Activated CD4-positive, alpha-beta memory T cell treated with anti-CD3 and anti-CD28 coated beads for 36 hours (primary cell): ENCODE measurements at regions not wholly inside any gene's neighbourhood (a gene's known extent, or its start where the extent isn't known, plus 50 kb on each side); places are given as distances from the start of the nearest gene placed in this dataset.
"Not testable (repeated sequence)": the region's sequence is repeated elsewhere in the genome, so short reads cannot be mapped to it uniquely, and the experiment has no call there.

Experiments
- CTCF ChIA-PET: fragments of 350-600 bp; sonication (Branson Sonifier 250); formaldehyde crosslinking; loops from one replicate; lab custom pipeline; 2021; ENCODE audit warnings: antibody characterized with exemption, inconsistent platforms; lab: Charles Lee
- POLR2A ChIA-PET: fragments of 350-600 bp; sonication (Branson Sonifier 250); formaldehyde crosslinking; loops from one replicate; lab custom pipeline; 2021; ENCODE audit warnings: antibody characterized with exemption; lab: Charles Lee
- DNase-seq: peaks from one replicate; pipeline ENCODE4 v3.0.0-alpha.2; 2020
- H3K27ac Mint-ChIP-seq: one replicate; pipeline ENCODE4 v1.8.0; 2021; ENCODE audit warnings: mixed read lengths
- H3K27me3 Mint-ChIP-seq: one replicate; pipeline ENCODE4 v1.8.0; 2021; ENCODE audit warnings: mixed read lengths
- H3K36me3 Mint-ChIP-seq: one replicate; pipeline ENCODE4 v1.8.0; 2021; ENCODE audit warnings: mixed read lengths
- H3K4me1 Mint-ChIP-seq: one replicate; pipeline ENCODE4 v1.8.0; 2021; ENCODE audit warnings: low read depth, mixed read lengths
- H3K4me3 Mint-ChIP-seq: one replicate; pipeline ENCODE4 v1.8.0; 2021; ENCODE audit warnings: mild to moderate bottlenecking, mixed read lengths
- H3K9me3 Mint-ChIP-seq: one replicate; pipeline ENCODE4 v1.8.0; 2021; ENCODE audit warnings: mixed read lengths
- intact Hi-C: fragments of 100-400 bp; cut with micrococcal nuclease; formaldehyde crosslinking; loops from one replicate; pipeline ENCODE4 v1.15.1; 2023

DNA sequence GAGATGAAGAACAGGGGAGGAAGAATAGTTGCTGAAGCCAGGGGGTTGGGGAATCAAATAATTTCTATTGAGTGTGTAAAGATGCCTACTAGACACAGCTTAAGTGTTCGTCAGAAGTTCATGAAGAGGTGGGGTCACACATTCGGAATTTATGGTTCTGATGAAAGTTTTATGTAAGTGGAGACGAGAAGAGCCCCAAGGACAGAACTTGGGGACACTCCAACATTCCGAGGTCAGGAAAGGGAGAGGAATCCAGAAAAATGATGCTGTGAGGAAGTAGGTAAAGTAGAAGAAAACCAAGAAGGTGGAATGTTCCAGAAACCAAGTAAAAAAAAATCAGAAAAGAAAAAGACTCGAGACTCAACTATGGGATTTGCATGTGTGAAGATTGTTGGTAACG lies 272.5 kb downstream of the SIPA1L2 start:
- Mint-ChIP-seq H3K4me1 (no peaks in the 10 kb centered on the region), H3K9me3 (no peaks in the 10 kb centered on the region), H3K4me3 (no peak overlapping the region), H3K36me3 (no peaks in the 10 kb centered on the region), H3K27ac (no peak overlapping the region), H3K27me3 (peaks cover 3% of the 10 kb centered on the region)
- CTCF ChIA-PET = no interaction called here
- DNase-seq = no peak
- POLR2A ChIA-PET = no interaction called here
- intact Hi-C loops = no loop called here

DNA sequence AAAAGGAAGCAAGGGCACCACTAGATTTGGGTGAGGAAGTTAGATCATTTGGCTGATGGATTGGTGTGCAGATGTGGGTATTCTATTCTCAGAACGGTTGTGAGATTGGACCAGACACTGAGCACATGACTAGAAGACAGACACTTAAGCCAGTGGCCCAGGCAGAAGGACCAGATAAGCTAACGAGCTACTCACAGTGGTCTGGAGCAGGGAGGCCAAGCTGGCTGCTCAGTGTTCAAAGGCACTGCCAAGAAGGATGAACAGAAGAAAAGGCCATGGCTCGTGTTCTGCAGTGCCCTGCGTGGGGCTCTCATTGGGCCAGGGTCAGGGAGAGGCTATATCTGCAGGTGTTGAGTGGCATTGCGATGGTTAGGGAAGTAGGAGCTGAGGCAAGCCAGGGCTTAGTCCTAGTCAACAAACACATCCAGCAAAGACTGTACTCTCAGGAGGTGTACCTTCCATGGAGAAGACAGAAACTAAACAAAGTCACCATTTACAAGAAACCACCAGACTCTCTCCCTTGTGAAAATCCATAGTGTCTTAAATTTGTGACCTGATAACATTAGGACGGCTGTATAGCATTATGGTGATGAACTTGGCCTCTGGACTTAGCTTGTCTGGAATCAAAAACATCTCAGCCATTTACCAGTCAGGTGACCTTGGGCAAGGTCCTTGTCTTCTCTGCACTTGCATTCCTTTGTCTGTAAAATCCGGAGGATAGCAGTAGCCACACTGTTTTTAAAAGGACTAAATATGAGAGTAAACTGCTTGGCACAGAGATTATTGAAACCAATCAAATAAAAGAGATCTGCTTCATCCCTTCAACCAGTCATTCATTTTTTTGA lies 274.5 kb downstream of the SIPA1L2 start:
- Mint-ChIP-seq H3K27ac (no peak overlapping the region), H3K27me3 (peaks cover 3% of the 10 kb centered on the region), H3K9me3 (no peaks in the 10 kb centered on the region), H3K4me1 (no peaks in the 10 kb centered on the region), H3K36me3 (no peaks in the 10 kb centered on the region), H3K4me3 (no peak overlapping the region)
- intact Hi-C loops = no loop called here
- DNase-seq = no peak
- ChIA-PET POLR2A (no interaction called here), CTCF (no interaction called here)

DNA sequence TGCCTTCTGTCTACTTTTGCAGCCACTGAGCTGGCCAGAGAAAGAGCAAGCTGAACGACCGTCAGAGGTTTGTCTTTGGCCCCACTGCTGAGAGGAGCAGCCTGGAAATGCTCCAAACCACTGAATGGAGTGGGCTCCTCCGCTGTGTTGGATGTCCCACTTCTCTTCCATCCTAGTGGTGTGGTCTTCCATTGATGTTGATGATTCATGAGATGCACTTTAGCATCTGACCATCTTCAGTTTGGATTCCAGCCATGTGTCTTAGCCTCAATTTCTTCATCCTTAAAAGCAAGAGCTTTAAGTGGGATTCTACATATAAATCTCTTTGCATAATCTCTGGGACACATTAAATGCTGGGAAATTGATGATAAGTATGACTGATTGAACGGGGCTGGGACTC lies 276.9 kb downstream of the SIPA1L2 start:
- Mint-ChIP-seq H3K4me1 (no peaks in the 10 kb centered on the region), H3K4me3 (no peak overlapping the region), H3K9me3 (no peaks in the 10 kb centered on the region), H3K27ac (no peak overlapping the region), H3K36me3 (no peaks in the 10 kb centered on the region), H3K27me3 (peaks cover 9% of the 10 kb centered on the region)
- ChIA-PET CTCF (no interaction called here), POLR2A (no interaction called here)
- intact Hi-C loops = no loop called here
- no peak for DNase-seq

DNA sequence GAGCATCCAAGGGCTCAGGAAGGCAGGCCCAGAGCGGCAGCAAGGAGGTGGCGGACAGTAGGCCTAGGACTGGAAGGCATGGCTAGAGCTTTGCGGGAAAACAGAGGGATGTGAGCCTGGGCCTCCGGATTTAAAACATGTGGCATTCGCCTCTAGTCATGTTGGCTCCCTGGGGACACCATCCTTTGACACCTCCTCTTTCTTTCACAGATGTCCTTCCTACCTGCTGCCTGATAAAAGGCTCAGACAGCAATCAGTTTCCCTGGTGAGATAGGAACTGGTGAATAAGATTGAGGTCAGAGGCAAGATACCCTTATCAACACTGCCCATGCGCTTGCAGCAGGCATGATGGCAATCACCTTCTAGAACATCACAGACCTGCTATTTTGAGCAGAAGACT lies 277.6 kb downstream of the SIPA1L2 start:
- ChIA-PET CTCF (interaction anchor here (0.5 kb wide), 1 partner anchor 401 kb away, joined by 3 read pairs; no protein-coding TSS in a partner anchor), POLR2A (no interaction called here)
- Mint-ChIP-seq H3K4me1 (no peaks in the 10 kb centered on the region), H3K27ac (no peak overlapping the region), H3K9me3 (no peaks in the 10 kb centered on the region), H3K36me3 (no peaks in the 10 kb centered on the region), H3K4me3 (no peak overlapping the region), H3K27me3 (peaks cover 9% of the 10 kb centered on the region)
- no peak for DNase-seq
- intact Hi-C loops = no loop called here

DNA sequence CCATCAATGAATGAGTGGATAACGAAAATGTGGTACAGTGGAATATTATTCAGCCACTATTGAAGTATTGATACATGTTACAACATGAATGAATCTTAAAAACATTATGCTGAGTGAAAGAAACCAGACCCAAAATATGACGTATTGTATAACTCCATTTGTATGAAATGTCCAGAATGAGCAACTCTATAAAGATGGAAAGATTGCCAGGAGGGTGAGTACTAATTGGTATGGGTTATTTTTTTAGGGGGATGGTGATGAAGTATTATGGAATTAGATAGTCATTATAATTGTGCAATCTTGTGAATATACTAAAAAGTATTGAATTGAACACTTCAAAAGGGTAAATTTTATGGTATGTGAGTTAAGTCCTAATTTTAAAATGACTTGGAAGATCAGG lies 278.6 kb downstream of the SIPA1L2 start:
- CTCF ChIA-PET = no interaction called here
- intact Hi-C loops = no loop called here
- H3K27me3 Mint-ChIP-seq = peaks cover 9% of the 10 kb centered on the region

DNA sequence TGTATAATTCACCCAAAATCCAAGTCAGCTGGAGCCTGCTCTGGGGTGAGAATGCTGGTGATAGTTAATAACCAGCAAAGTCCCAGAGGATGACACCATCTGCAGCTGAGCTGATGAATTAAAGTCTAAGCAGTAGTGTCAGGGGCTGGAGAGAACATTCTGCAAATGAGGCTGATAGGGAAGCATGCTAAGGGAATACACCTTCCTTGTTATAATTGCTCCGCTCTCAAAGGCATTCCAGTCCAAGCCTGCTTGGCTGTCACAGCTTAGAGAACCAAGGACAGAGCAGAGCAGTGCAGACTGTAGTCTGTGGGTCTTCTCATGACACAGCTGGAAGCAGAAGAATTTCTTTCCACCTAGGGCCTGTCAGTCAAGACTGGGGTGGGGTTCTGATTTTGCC lies 283.1 kb downstream of the SIPA1L2 start:
- H3K4me3 Mint-ChIP-seq = no peak overlapping the region
- CTCF ChIA-PET = no interaction called here
- intact Hi-C loops = no loop called here

More for the DNA sequence above, 278.6 kb downstream of the SIPA1L2 start:
- Mint-ChIP-seq H3K36me3 (no peaks in the 10 kb centered on the region), H3K4me3 (no peak overlapping the region), H3K4me1 (no peaks in the 10 kb centered on the region), H3K27ac (no peak overlapping the region), H3K9me3 (no peaks in the 10 kb centered on the region)
- no peak for DNase-seq
- POLR2A ChIA-PET = no interaction called here

DNA sequence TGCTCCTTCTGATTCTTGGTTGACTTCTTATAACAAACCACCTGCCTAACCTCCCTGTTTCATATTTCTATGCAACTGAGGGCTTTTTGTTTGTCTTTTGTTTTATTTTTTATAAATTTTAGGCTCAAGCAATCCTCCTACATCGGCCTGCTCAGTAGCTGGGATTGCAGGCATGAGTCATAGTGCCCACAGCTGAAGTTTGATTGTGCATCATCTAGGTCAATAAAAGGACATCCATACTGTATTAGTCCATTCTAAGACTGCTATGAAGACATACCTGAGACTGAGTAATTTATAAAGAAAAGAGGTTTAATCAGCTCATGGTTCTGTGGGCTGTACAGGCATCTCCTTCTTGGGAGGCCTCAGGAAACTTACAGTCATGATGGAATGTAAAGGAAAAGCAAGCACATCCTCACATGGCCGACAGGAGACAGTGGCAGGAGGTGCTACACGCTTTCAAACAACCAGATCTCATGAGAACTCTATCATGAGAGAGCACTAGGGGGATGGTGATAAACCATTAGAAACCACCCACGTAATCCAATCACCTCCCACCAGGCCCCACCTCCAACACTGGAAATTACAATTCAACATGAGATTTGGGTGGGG lies 285.0 kb downstream of the SIPA1L2 start:
- peaks cover 10% of the 10 kb centered on the region for H3K27me3 Mint-ChIP-seq
- CTCF ChIA-PET = no interaction called here
- no peaks in the 10 kb centered on the region for H3K4me1 Mint-ChIP-seq
- no peak overlapping the region for H3K4me3 Mint-ChIP-seq
- POLR2A ChIA-PET = no interaction called here
- intact Hi-C loops = no loop called here
- H3K27ac Mint-ChIP-seq = no peak overlapping the region
- H3K36me3 Mint-ChIP-seq = no peaks in the 10 kb centered on the region
- DNase-seq = no peak
- H3K9me3 Mint-ChIP-seq = peaks cover 12% of the 10 kb centered on the region

More for the DNA sequence above, 283.1 kb downstream of the SIPA1L2 start:
- POLR2A ChIA-PET = no interaction called here
- Mint-ChIP-seq H3K27ac (no peak overlapping the region), H3K9me3 (peaks cover 12% of the 10 kb centered on the region), H3K27me3 (peaks cover 10% of the 10 kb centered on the region), H3K36me3 (no peaks in the 10 kb centered on the region), H3K4me1 (no peaks in the 10 kb centered on the region)
- DNase-seq = no peak

DNA sequence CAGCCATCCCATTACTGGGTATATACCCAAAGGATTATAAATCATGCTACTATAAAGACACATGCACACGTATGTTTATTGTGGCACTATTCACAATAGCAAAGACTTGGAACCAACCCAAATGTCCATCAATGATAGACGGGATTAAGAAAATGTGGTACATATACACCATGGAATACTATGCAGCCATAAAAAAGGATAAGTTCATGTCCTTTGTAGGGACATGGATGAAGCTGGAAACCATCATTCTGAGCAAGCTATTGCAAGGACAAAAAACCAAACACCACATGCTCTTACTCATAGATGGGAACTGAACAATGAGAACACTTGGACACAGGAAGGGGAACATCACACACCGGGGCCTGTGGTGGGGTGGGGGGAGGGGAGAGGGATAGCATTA lies 285.7 kb downstream of the SIPA1L2 start:
- H3K36me3 Mint-ChIP-seq, H3K4me1 Mint-ChIP-seq, CTCF ChIA-PET, H3K4me3 Mint-ChIP-seq, DNase-seq, intact Hi-C loops, POLR2A ChIA-PET, H3K27ac Mint-ChIP-seq: not testable (repeated sequence)
- H3K9me3 Mint-ChIP-seq = peaks cover 12% of the 10 kb centered on the region
- peaks cover 10% of the 10 kb centered on the region for H3K27me3 Mint-ChIP-seq

DNA sequence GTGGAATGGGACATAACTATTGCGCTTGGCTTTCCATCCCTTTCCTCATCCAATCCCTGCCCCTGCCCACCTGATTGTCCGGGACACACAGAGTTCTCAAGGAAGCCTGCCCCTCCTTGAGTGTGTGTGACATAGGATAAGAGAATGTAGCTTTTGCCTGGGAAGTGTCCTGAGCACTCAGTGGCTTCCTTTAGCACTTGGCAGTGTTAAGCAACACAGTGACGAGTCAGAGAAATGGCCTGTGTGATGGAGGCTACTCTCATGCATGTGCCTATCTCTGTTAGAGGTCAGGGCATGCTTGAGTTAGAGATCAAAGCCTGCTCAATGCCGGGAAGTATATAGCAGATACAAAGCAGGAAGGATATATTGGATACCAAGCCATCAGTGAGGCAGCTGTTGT lies 289.5 kb downstream of the SIPA1L2 start:
- H3K9me3 Mint-ChIP-seq = peaks cover 7% of the 10 kb centered on the region
- ChIA-PET CTCF (no interaction called here), POLR2A (no interaction called here)
- intact Hi-C loops = no loop called here
- no peak for DNase-seq
- H3K36me3 Mint-ChIP-seq = no peaks in the 10 kb centered on the region
- peaks cover 6% of the 10 kb centered on the region for H3K4me1 Mint-ChIP-seq
- H3K4me3 Mint-ChIP-seq = no peak overlapping the region
- H3K27ac Mint-ChIP-seq = no peak overlapping the region
- peaks cover 4% of the 10 kb centered on the region for H3K27me3 Mint-ChIP-seq

DNA sequence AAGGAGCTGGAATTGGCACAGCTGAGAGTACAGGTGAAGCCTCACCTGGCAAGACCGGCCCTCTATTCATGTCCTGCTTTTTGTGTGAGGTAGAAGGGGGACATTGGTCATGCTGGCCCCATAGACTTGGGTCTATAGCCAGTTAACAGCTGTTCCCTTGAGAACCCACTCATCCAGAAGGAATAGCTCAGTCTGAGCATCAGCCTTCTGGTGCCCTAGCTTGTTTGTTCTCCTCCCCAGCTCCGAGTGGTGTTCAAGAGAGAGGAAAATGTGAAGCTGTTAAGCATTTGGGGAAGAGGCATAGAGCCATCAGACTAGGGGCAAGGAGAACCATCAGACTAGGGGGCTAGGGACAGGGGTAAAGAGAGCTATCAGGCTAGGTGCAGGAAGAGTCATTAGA lies 290.9 kb downstream of the SIPA1L2 start:
- no peaks in the 10 kb centered on the region for H3K36me3 Mint-ChIP-seq
- no peak overlapping the region for H3K4me3 Mint-ChIP-seq
- intact Hi-C loops = no loop called here
- no peak overlapping the region for H3K27ac Mint-ChIP-seq
- no peaks in the 10 kb centered on the region for H3K9me3 Mint-ChIP-seq
- ChIA-PET CTCF (no interaction called here), POLR2A (no interaction called here)
- peaks cover 4% of the 10 kb centered on the region for H3K27me3 Mint-ChIP-seq
- no peak for DNase-seq
- H3K4me1 Mint-ChIP-seq = peaks cover 19% of the 10 kb centered on the region

DNA sequence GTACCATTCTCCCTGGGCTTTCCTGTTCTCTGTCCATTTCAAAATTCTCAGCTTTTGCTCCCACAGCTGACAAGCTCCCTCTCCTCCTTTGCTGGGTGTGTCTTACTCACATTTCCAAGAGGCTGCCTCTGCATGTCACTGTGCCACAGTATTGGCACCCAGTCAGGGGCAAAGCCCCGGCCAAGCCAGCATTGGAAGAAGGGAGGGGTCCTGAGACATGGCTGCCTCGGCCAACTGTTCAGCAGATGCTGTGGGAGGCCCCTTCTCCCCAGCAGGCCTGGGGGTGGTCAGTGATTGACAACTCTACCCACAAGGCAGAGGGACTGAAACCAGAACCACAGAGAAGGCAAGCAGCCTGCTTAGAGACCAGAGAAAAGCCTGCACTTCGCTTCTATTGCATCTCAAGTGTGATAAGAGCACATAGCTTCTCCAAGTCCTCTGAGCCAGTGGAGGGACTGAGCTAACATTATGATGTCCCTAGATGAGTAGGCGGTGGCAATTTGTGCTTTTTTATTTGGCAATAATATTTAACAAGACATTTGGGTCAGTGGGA lies 294.1 kb downstream of the SIPA1L2 start:
- no peaks in the 10 kb centered on the region for H3K36me3 Mint-ChIP-seq
- H3K4me3 Mint-ChIP-seq = no peak overlapping the region
- H3K9me3 Mint-ChIP-seq = no peaks in the 10 kb centered on the region
- no peak overlapping the region for H3K27ac Mint-ChIP-seq
- intact Hi-C loops = no loop called here
- H3K4me1 Mint-ChIP-seq = peaks cover 22% of the 10 kb centered on the region
- ChIA-PET POLR2A (no interaction called here), CTCF (no interaction called here)
- H3K27me3 Mint-ChIP-seq = peaks cover 4% of the 10 kb centered on the region
- no peak for DNase-seq

DNA sequence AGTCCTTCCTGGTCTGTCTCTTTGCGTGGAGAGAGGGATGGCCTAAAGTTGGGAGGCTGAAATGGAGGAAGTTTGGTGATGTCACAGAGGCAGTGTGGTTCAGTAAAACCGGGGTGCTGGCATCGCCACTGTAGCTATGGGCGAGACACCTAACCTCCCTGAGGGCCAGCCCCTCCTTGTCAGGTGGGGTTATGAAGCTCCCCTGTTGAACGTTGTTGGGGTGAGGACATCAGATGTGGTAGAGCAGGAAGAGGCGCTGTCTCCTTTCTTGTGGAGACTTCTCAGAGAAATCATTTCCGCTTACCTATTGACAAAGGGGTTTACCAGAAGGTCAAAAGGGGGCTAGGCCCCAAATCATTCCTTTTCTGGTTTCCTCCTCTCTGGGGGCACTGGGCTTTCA lies 294.7 kb downstream of the SIPA1L2 start:
- Mint-ChIP-seq H3K36me3 (no peaks in the 10 kb centered on the region), H3K27me3 (peaks cover 5% of the 10 kb centered on the region), H3K4me1 (peaks cover 22% of the 10 kb centered on the region), H3K27ac (peak overlapping the region; percentile 57), H3K9me3 (no peaks in the 10 kb centered on the region), H3K4me3 (no peak overlapping the region)
- ChIA-PET CTCF (no interaction called here), POLR2A (no interaction called here)
- intact Hi-C loops = no loop called here
- peak; percentile 27 for DNase-seq
